Heart left ventricle (tissue), 16 donors: ENCODE measurements at regions not wholly inside any gene's neighbourhood (a gene's known extent, or its start where the extent isn't known, plus 50 kb on each side); places are given as distances from the start of the nearest gene placed in this dataset.

Source experiments
- ATAC-seq, 4 donors: fragments of 200-7000 bp; cut with Tn5 transposase; one replicate each; pipeline ENCODE4 v1.9.1; 2020 to 2022; ENCODE audit warnings: moderate library complexity in 4 of 4, mild to moderate bottlenecking in 3 of 4, moderate number of reproducible peaks in 1 of 4
- DNase-seq, 5 donors: peaks; one replicate each; pipeline ENCODE4 v3.0.0-alpha.2; 2020
- H3K27ac ChIP-seq, 12 donors: fragments of 200-600 bp; sonication (generic) in 4 of 12; one replicate each; pipeline versions ENCODE4 v1.5.0 to v1.8.0; 2016 to 2022; ENCODE audit warnings: mild to moderate bottlenecking in 2 of 12
- H3K27me3 ChIP-seq, 9 donors: fragments of 200-600 bp; sonication (generic) in 2 of 9; one replicate each; pipeline versions ENCODE4 v1.5.1 to v1.8.0; 2016 to 2022; ENCODE audit warnings: mild to moderate bottlenecking in 3 of 9
- H3K36me3 ChIP-seq, 9 donors: fragments of 200-600 bp; sonication (generic) in 2 of 9; one replicate each; pipeline versions ENCODE4 v1.5.0 to v1.8.0; 2018 to 2022; ENCODE audit warnings: mild to moderate bottlenecking in 2 of 9
- H3K4me1 ChIP-seq, 12 donors: fragments of 200-600 bp; sonication (generic) in 4 of 12; one replicate each; pipeline versions ENCODE4 v1.5.0 to v1.8.0; 2016 to 2022; ENCODE audit warnings: mild to moderate bottlenecking in 3 of 12
- H3K4me3 ChIP-seq, 12 donors: fragments of 200-600 bp; sonication (generic) in 4 of 12; one replicate each; pipeline versions ENCODE4 v1.5.0 to v1.8.0; 2017 to 2022; ENCODE audit warnings: mild to moderate bottlenecking in 9 of 12, moderate library complexity in 4 of 12
- H3K9me3 ChIP-seq, 12 donors: fragments of 200-600 bp; sonication (generic) in 4 of 12; one replicate each; pipeline versions ENCODE4 v1.5.0 to v1.8.0; 2016 to 2022; ENCODE audit warnings: mild to moderate bottlenecking in 1 of 12
- CTCF ChIP-seq, 12 donors: fragments of 200-600 bp; sonication (generic) in 4 of 12; IDR thresholded peaks; one replicate each; pipeline versions ENCODE4 v1.5.0 to v1.8.0; 2018 to 2022; ENCODE audit warnings: antibody characterized with exemption in 12 of 12, mild to moderate bottlenecking in 5 of 12
- POLR2A ChIP-seq, 2 donors: fragments of 450-650 bp; IDR thresholded peaks; one replicate each; pipeline ENCODE4 v1.6.1; 2017; ENCODE audit warnings: antibody characterized with exemption in 2 of 2, mild to moderate bottlenecking in 2 of 2, moderate library complexity in 2 of 2
- WGBS, 4 donors: extraction: QIAGEN DNeasy Blood & Tissue Kit in 2 of 4; methylation state at CpG; one replicate each; pipeline versions ENCODE4 v1.1.5 to v1.1.7; 2013 to 2018; 5-methylcytosine and 5-hydroxymethylcytosine counted together
- intact Hi-C, 10 donors: fragments of 100-400 bp; cut with DNase I; formaldehyde crosslinking; loops; one replicate each; pipeline versions ENCODE4 v1.11.1 to v1.14.2; 2022
- donor health status: ischemic (EF 13 %, LVEDD 7.1; RV severe dilation, severe dysfunction).
- donor health status: healthy with polysubstance abuse.
- donor health status: DM: no; HTN: yes; CAD: no.
- donor health status: DM: no; HTN: no; CAD: no.
- donor health status: ischemic (EF 25% LVEDD 6.9; RV normal size, moderate dysfunction).
- donor health status: ischemic (EF 25% LVEDD 5.7; RV mildly dilated, moderate dysfunction).
- donor health status: healthy.
- donor health status: DM: yes; HTN: yes; CAD: no.
- donor health status: ischemic (EF 35%, LVEDD 5.7; RV mildly dilated, moderate dysfunction).
- donor health status: nonischemic (EF 11% LVEDD 7.7; RV severe dilation, severe dysfunction).
- donor health status: DM: yes; HTN: yes; CAD: no.
- donor health status: PGD.
- donor health status: ischemic (EF 29% LVEDD 5.4; RV normal size, mild dysfunction).
- donor health status: nonischemic (EF 23%, LVEDD 6.1; RV moderate dilation, normal function).

- Histone ChIP-seq H3K4me1 (no peaks in the 10 kb centered on the region), H3K27ac (no peak overlapping the region), H3K4me3 (no peak overlapping the region), H3K36me3 (no peaks in the 10 kb centered on the region), H3K9me3 (no peaks in the 10 kb centered on the region), H3K27me3 (no peaks in the 10 kb centered on the region)
- WGBS, 4 donors = 42 to 76% (median 60%) methylated on average over 2 of the region's 2 CpGs
- TF ChIP-seq CTCF (IDR thresholded peaks at IDR 0.05) (no peak), POLR2A (IDR thresholded peaks at IDR 0.05) (no peak)
- DNase-seq = no peak
- intact Hi-C loops = no loop called here
- no peak for ATAC-seq
Observed at GRCh38 chr3:18778598-18778997, 353.5 kb upstream of the SATB1 start.

GRCh38 chr3:18778094-18778493 lies 353.0 kb upstream of the SATB1 start:
- H3K36me3 ChIP-seq = no peaks in the 10 kb centered on the region
- DNase-seq = no peak
- ATAC-seq = no peak
- no peaks in the 10 kb centered on the region for H3K4me1 ChIP-seq
- no peak overlapping the region for H3K4me3 ChIP-seq
- no peaks in the 10 kb centered on the region for H3K27me3 ChIP-seq
- no peak overlapping the region for H3K27ac ChIP-seq
- no peaks in the 10 kb centered on the region for H3K9me3 ChIP-seq
- TF ChIP-seq CTCF (IDR thresholded peaks at IDR 0.05) = no peak
- no peak for TF ChIP-seq POLR2A (IDR thresholded peaks at IDR 0.05)
- intact Hi-C loops = no loop called here

GRCh38 chr3:18775501-18775900 lies 350.4 kb upstream of the SATB1 start:
- H3K4me1 ChIP-seq = no peaks in the 10 kb centered on the region
- H3K9me3 ChIP-seq = no peaks in the 10 kb centered on the region
- H3K27ac ChIP-seq = no peak overlapping the region
- TF ChIP-seq CTCF (IDR thresholded peaks at IDR 0.05) = no peak
- no peak for TF ChIP-seq POLR2A (IDR thresholded peaks at IDR 0.05)
- no peaks in the 10 kb centered on the region for H3K27me3 ChIP-seq
- ATAC-seq (no peak), DNase-seq (no peak)
- intact Hi-C loops = no loop called here
- H3K36me3 ChIP-seq = no peaks in the 10 kb centered on the region
- H3K4me3 ChIP-seq = no peak overlapping the region
- WGBS, 4 donors = 89 to 98% (median 90%) methylated on average over 2 of the region's 2 CpGs

GRCh38 chr3:18774319-18775088 lies 349.4 kb upstream of the SATB1 start:
- no peak overlapping the region for H3K27ac ChIP-seq
- 44 to 56% (median 52%) methylated on average over 2 of the region's 2 CpGs for WGBS, 4 donors
- no peak overlapping the region for H3K4me3 ChIP-seq
- no peaks in the 10 kb centered on the region for H3K36me3 ChIP-seq
- no peak for TF ChIP-seq CTCF (IDR thresholded peaks at IDR 0.05)
- no peak for TF ChIP-seq POLR2A (IDR thresholded peaks at IDR 0.05)
- no peak for DNase-seq
- intact Hi-C loops = no loop called here
- H3K27me3 ChIP-seq = no peaks in the 10 kb centered on the region
- ATAC-seq = no peak
- H3K4me1 ChIP-seq = no peaks in the 10 kb centered on the region
- H3K9me3 ChIP-seq = no peaks in the 10 kb centered on the region
